ENCODE measurements at regions not wholly inside any gene's neighbourhood (a gene's known extent, or its start where the extent isn't known, plus 50 kb on each side); places are given as distances from the start of the nearest gene placed in this dataset.

DNA sequence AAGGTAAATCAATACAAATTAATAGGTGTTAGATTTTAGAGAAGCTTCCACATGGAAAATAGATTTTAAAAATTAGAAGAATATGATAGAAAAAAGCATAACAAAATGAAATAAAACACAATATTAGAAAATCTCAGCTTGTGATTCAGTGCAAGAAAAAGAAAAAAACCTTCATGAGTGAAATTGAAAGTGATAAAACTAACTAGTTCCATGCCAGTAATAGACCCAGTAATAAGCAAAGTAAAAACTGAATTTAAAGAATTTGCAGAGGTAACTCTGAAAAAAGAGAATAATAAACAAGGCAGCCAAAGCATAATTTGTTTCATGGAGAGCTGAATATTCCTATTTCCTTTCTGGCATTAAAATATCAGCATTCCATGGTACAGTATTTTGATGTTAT, 174.3 kb upstream of the TENM3 start:
- Histone ChIP-seq H3K79me2 (ENCODE audit: insufficient read depth, low read length) (no peaks in the 10 kb centered on the region), H3K4me1 (ENCODE audit: control insufficient read depth in 1 of 2, insufficient read depth in 2 of 2, low read length in 2 of 2) (no peaks in the 10 kb centered on the region), H4K20me1 (ENCODE audit: insufficient read depth) (no peaks in the 10 kb centered on the region), H3K27me3 (ENCODE audit: insufficient read depth, low read length) (0 out of 2 replicates have a peak, but pooled peaks cover 3% of the 10 kb centered on the region), H3K9me2 (ENCODE audit: insufficient read depth) (no peaks in the 10 kb centered on the region), H3K36me3 (ENCODE audit: control insufficient read depth in 1 of 2, insufficient read depth in 2 of 2, low read length in 2 of 2) (no peaks in the 10 kb centered on the region), H3K4me2 (ENCODE audit: low read length) (no peak overlapping the region), H3K9me3 (ENCODE audit: control insufficient read depth in 1 of 2, insufficient read depth in 1 of 2, low read depth in 1 of 2, low read length in 2 of 2) (no peaks in the 10 kb centered on the region), H3K27ac (ENCODE audit: low read depth, low read length) (no peak overlapping the region), H3K4me3 (replicated peaks in 1 of 2; ENCODE audit: low read depth in 1 of 2, low read length in 2 of 2) (no peak overlapping the region), H2AFZ (ENCODE audit: low read depth, low read length, poor library complexity, severe bottlenecking) (no peak overlapping the region), H3K9ac (ENCODE audit: low read length) (no peak overlapping the region)
- ATAC-seq = no peak
- DNase-seq (ENCODE audit: low read depth, low spot score) = no peak
- TF ChIP-seq, protein P1, sequence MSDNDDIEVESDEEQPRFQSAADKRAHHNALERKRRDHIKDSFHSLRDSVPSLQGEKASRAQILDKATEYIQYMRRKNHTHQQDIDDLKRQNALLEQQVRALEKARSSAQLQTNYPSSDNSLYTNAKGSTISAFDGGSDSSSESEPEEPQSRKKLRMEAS (IDR thresholded peaks at IDR 0.05) = no peak
- TF ChIP-seq EZH2phosphoT487 (IDR thresholded peaks at IDR 0.05; ENCODE audit: borderline replicate concordance) (no peak), POLR2A (IDR thresholded peaks at IDR 0.05; ENCODE audit: borderline replicate concordance, extremely low read depth, insufficient read depth, insufficient read length) (no peak), SRF (IDR thresholded peaks at IDR 0.05; ENCODE audit: low read depth) (no peak), CEBPB (IDR thresholded peaks at IDR 0.05; ENCODE audit: low read depth) (no peak), CBX3 (IDR thresholded peaks at IDR 0.05; ENCODE audit: low read depth) (no peak), SIN3A (IDR thresholded peaks at IDR 0.05; ENCODE audit: low read depth) (no peak), POLR2AphosphoS5 (IDR thresholded peaks at IDR 0.05; ENCODE audit: low read depth, low read length) (no peak), EGR1 (IDR thresholded peaks at IDR 0.05; ENCODE audit: low read depth) (no peak), YY1 (IDR thresholded peaks at IDR 0.05; ENCODE audit: extremely low read depth, insufficient replicate concordance, low read depth, low read length) (no peak), ZFX (IDR thresholded peaks at IDR 0.05) (no peak), ZNF274 (IDR thresholded peaks at IDR 0.05; ENCODE audit: low read depth, low read length) (no peak), FOSL1 (IDR thresholded peaks at IDR 0.05; ENCODE audit: low read depth) (no peak), SP1 (IDR thresholded peaks at IDR 0.05; ENCODE audit: low read depth) (no peak), RAD21 (IDR thresholded peaks at IDR 0.05; ENCODE audit: low read depth) (no peak), EZH2 (IDR thresholded peaks at IDR 0.05) (no peak)
- TF ChIP-seq, protein P2, sequence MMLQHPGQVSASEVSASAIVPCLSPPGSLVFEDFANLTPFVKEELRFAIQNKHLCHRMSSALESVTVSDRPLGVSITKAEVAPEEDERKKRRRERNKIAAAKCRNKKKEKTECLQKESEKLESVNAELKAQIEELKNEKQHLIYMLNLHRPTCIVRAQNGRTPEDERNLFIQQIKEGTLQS (IDR thresholded peaks at IDR 0.05) = no peak
- TF ChIP-seq, protein P3, sequence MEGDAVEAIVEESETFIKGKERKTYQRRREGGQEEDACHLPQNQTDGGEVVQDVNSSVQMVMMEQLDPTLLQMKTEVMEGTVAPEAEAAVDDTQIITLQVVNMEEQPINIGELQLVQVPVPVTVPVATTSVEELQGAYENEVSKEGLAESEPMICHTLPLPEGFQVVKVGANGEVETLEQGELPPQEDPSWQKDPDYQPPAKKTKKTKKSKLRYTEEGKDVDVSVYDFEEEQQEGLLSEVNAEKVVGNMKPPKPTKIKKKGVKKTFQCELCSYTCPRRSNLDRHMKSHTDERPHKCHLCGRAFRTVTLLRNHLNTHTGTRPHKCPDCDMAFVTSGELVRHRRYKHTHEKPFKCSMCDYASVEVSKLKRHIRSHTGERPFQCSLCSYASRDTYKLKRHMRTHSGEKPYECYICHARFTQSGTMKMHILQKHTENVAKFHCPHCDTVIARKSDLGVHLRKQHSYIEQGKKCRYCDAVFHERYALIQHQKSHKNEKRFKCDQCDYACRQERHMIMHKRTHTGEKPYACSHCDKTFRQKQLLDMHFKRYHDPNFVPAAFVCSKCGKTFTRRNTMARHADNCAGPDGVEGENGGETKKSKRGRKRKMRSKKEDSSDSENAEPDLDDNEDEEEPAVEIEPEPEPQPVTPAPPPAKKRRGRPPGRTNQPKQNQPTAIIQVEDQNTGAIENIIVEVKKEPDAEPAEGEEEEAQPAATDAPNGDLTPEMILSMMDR (IDR thresholded peaks at IDR 0.05 in 2 of 3, conservative IDR thresholded peaks at IDR 0.05 in 1 of 3; ENCODE audit: borderline replicate concordance in 1 of 3, insufficient read depth in 1 of 3, low read depth in 2 of 3, low read length in 2 of 3) = no peak
- TF ChIP-seq, protein P4, sequence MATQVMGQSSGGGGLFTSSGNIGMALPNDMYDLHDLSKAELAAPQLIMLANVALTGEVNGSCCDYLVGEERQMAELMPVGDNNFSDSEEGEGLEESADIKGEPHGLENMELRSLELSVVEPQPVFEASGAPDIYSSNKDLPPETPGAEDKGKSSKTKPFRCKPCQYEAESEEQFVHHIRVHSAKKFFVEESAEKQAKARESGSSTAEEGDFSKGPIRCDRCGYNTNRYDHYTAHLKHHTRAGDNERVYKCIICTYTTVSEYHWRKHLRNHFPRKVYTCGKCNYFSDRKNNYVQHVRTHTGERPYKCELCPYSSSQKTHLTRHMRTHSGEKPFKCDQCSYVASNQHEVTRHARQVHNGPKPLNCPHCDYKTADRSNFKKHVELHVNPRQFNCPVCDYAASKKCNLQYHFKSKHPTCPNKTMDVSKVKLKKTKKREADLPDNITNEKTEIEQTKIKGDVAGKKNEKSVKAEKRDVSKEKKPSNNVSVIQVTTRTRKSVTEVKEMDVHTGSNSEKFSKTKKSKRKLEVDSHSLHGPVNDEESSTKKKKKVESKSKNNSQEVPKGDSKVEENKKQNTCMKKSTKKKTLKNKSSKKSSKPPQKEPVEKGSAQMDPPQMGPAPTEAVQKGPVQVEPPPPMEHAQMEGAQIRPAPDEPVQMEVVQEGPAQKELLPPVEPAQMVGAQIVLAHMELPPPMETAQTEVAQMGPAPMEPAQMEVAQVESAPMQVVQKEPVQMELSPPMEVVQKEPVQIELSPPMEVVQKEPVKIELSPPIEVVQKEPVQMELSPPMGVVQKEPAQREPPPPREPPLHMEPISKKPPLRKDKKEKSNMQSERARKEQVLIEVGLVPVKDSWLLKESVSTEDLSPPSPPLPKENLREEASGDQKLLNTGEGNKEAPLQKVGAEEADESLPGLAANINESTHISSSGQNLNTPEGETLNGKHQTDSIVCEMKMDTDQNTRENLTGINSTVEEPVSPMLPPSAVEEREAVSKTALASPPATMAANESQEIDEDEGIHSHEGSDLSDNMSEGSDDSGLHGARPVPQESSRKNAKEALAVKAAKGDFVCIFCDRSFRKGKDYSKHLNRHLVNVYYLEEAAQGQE (IDR thresholded peaks at IDR 0.05; ENCODE audit: low read depth) = no peak
- intact Hi-C loops (cut with micrococcal nuclease) = no loop called here
- BruUV-seq (replicated peaks) = no TSS peak
- ChIA-PET CTCF (no interaction called here), RAD21 (ENCODE audit: low non-redundant PET in 1 of 2, low total read pairs in 2 of 2, uncharacterized antibody in 2 of 2, unreplicated experiment in 2 of 2) (no interaction called here), POLR2A (no interaction called here)

All from HCT116 (cell line).